ENCODE measurements at regions not wholly inside any gene's neighbourhood (a gene's known extent, or its start where the extent isn't known, plus 50 kb on each side); places are given as distances from the start of the nearest gene placed in this dataset.

GRCh38 chr6:39992861-39993622 lies 58.8 kb upstream of the MOCS1 start:
- no peak for DNase-seq (ENCODE audit: low spot score)

Measured in COLO829 (cell line).